ENCODE measurements at regions not wholly inside any gene's neighbourhood (a gene's known extent, or its start where the extent isn't known, plus 50 kb on each side); places are given as distances from the start of the nearest gene placed in this dataset.

GRCh38 chr3:72041076-72041475, 256.1 kb upstream of the PROK2 start:
- 42% methylated on average over 4 of the region's 4 CpGs for WGBS (ENCODE audit: low lambda C conversion rate)
- Histone ChIP-seq H3K79me2 (ENCODE audit: insufficient read depth) (no peaks in the 10 kb centered on the region), H2AFZ (ENCODE audit: low read depth) (no peak overlapping the region), H3K9me2 (no peaks in the 10 kb centered on the region), H3K4me1 (ENCODE audit: control insufficient read depth in 1 of 2, insufficient read depth in 2 of 2, low read depth in 1 of 2, low read length in 1 of 2) (peaks cover 0 to 4% of the 10 kb centered on the region in 2 experiments; a peak in 1 of 4 replicates), H3K9me3 (no peaks in the 10 kb centered on the region), H3K27ac (ENCODE audit: low read depth in 2 of 2, low read length in 1 of 2) (no peak overlapping the region), H4K20me1 (ENCODE audit: insufficient read depth) (no peaks in the 10 kb centered on the region), H3K4me2 (no peak overlapping the region), H3F3A (replicated peaks; ENCODE audit: insufficient read depth) (no peaks in the 10 kb centered on the region), H3K4me3 (ENCODE audit: low read depth in 2 of 2, low read length in 1 of 2) (no peak overlapping the region), H3K9ac (no peak overlapping the region), H3K36me3 (replicated peaks in 1 of 2; ENCODE audit: control insufficient read depth in 1 of 2, insufficient read depth in 2 of 2, low read length in 1 of 2) (no peaks in the 10 kb centered on the region), H3K27me3 (ENCODE audit: insufficient read depth) (no peaks in the 10 kb centered on the region)
- CTCF ChIA-PET = interaction anchor here (0.7 to 1.7 kb wide), 2 partner anchors 19 to 262 kb away, joined by 3 read pairs; no protein-coding TSS in a partner anchor
- POLR2A ChIA-PET = no interaction called here
- DNase-seq = no peak
- TF ChIP-seq, protein P1, sequence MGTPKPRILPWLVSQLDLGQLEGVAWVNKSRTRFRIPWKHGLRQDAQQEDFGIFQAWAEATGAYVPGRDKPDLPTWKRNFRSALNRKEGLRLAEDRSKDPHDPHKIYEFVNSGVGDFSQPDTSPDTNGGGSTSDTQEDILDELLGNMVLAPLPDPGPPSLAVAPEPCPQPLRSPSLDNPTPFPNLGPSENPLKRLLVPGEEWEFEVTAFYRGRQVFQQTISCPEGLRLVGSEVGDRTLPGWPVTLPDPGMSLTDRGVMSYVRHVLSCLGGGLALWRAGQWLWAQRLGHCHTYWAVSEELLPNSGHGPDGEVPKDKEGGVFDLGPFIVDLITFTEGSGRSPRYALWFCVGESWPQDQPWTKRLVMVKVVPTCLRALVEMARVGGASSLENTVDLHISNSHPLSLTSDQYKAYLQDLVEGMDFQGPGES (IDR thresholded peaks at IDR 0.05; ENCODE audit: low read depth, low read length) = no peak
- TF ChIP-seq EP300 (IDR thresholded peaks at IDR 0.05; ENCODE audit: borderline replicate concordance in 1 of 2, low read depth in 1 of 2, low read length in 1 of 2) = no peak
- no peak for TF ChIP-seq ELF1 (IDR thresholded peaks at IDR 0.05)
- no peak for TF ChIP-seq SMC3 (IDR thresholded peaks at IDR 0.05; ENCODE audit: low read depth, low read length)
- no peak for TF ChIP-seq SIN3A (IDR thresholded peaks at IDR 0.05; ENCODE audit: borderline replicate concordance, low read depth, low read length)
- no peak for TF ChIP-seq MXI1 (IDR thresholded peaks at IDR 0.05; ENCODE audit: low read depth, low read length)
- no peak for TF ChIP-seq GABPA (IDR thresholded peaks at IDR 0.05; ENCODE audit: low read depth)
- TF ChIP-seq RXRA (IDR thresholded peaks at IDR 0.05; ENCODE audit: borderline replicate concordance, low read depth) = no peak
- no peak for TF ChIP-seq REST (IDR thresholded peaks at IDR 0.05; ENCODE audit: low read depth, low read length)
- no peak for TF ChIP-seq TCF12 (IDR thresholded peaks at IDR 0.05)
- no peak for TF ChIP-seq FOXJ3 (CRISPR knock-in tag; IDR thresholded peaks at IDR 0.05)
- no peak for TF ChIP-seq NRF1 (IDR thresholded peaks at IDR 0.05; ENCODE audit: low read depth, low read length)
- TF ChIP-seq MEF2A (IDR thresholded peaks at IDR 0.05; ENCODE audit: borderline replicate concordance, low read depth) = no peak
- no peak for TF ChIP-seq TAF1 (IDR thresholded peaks at IDR 0.05; ENCODE audit: borderline replicate concordance, low read depth, low read length)
- TF ChIP-seq USF1 (IDR thresholded peaks at IDR 0.05; ENCODE audit: borderline replicate concordance, low read depth) = no peak
- TF ChIP-seq FOXM1 (IDR thresholded peaks at IDR 0.05; ENCODE audit: low read depth) = no peak
